Cardiac fibroblast (primary cell): ENCODE measurements at regions not wholly inside any gene's neighbourhood (a gene's known extent, or its start where the extent isn't known, plus 50 kb on each side); places are given as distances from the start of the nearest gene placed in this dataset.

ENCODE experiments used
- DNase-seq, 2 donors: peaks; one replicate each; pipeline versions ENCODE4 v3.0.0 to v3.0.0-alpha.2; 2010; ENCODE audit warnings: low read depth in 2 of 2
- H3K4me3 ChIP-seq, 2 donors: replicated peaks in 1 of 2; 1 replicate in 1 of 2; 2 replicates in 1 of 2; pipeline ENCODE4 v1.5.1; 2011; ENCODE audit warnings: low read depth in 2 of 2, low read length in 2 of 2, mild to moderate bottlenecking in 2 of 2, moderate library complexity in 1 of 2
- CTCF ChIP-seq: IDR thresholded peaks from one replicate; pipeline ENCODE4 v1.5.1; 2011; ENCODE audit warnings: low read depth, mild to moderate bottlenecking, low read length, inconsistent platforms

- no peak for DNase-seq
- no peak overlapping the region for H3K4me3 ChIP-seq
- no peak for TF ChIP-seq CTCF
Measured at GRCh38 chr3:59451800-59452746, 402.2 kb upstream of the CFAP20DC start.

GRCh38 chr3:59450946-59451763 lies 401.3 kb upstream of the CFAP20DC start:
- H3K4me3 ChIP-seq, result no peak overlapping the region
- no peak for TF ChIP-seq CTCF
- no peak for DNase-seq

GRCh38 chr3:59450437-59450836 lies 400.6 kb upstream of the CFAP20DC start:
- no peak overlapping the region for H3K4me3 ChIP-seq
- DNase-seq, result no peak
- no peak for TF ChIP-seq CTCF

- TF ChIP-seq CTCF, result no peak
- no peak overlapping the region for H3K4me3 ChIP-seq
- no peak for DNase-seq
Measured at GRCh38 chr3:59446775-59447465, 397.1 kb upstream of the CFAP20DC start.

- no peak for TF ChIP-seq CTCF
- DNase-seq, result no peak
- H3K4me3 ChIP-seq, result no peak overlapping the region
Measured at GRCh38 chr3:59444676-59445075, 394.9 kb upstream of the CFAP20DC start.

GRCh38 chr3:59444294-59444671 lies 394.5 kb upstream of the CFAP20DC start:
- no peak for TF ChIP-seq CTCF
- no peak overlapping the region for H3K4me3 ChIP-seq
- no peak for DNase-seq
